ENCODE measurements at regions not wholly inside any gene's neighbourhood (a gene's known extent, or its start where the extent isn't known, plus 50 kb on each side); places are given as distances from the start of the nearest gene placed in this dataset.
"Not testable (repeated sequence)": the region's sequence is repeated elsewhere in the genome, so short reads cannot be mapped to it uniquely, and the experiment has no call there.

DNA sequence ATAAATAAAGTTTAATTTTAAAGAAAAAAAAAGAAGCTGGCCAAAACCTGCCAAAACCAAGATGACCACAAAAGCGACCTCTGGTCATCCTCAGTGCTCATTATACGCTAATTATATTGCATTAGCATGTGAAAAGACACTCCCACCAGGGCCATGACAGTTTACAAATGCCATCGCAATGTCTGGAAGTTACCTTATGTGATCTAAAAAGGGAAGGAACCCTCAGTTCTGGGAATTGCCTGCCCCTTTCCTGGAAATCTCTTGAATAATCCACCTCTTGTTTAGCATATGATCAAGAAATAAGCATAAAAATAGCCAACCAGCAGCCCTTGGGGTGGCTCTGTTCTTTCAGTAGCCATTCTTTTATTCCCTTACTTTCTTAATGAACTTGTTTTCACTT, 178.3 kb upstream of the MAP1B start:
- Histone ChIP-seq H3K79me2 (ENCODE audit: control insufficient read depth, insufficient read depth, low read length) (no peaks in the 10 kb centered on the region), H3K36me3 (ENCODE audit: control insufficient read depth, insufficient read depth, low read length) (no peaks in the 10 kb centered on the region), H3K4me2 (ENCODE audit: extremely low read depth, insufficient read depth, low read length) (no peak overlapping the region), H3K4me3 (replicated peaks in 1 of 4; ENCODE audit: control extremely low read depth in 1 of 4, insufficient read depth in 1 of 4, low read depth in 3 of 4, low read length in 4 of 4) (no peak overlapping the region), H3K9me3 (ENCODE audit: control insufficient read depth, insufficient read depth, low read depth, low read length) (no peaks in the 10 kb centered on the region), H3K27ac (ENCODE audit: insufficient read depth, low read length) (no peak overlapping the region), H3K4me1 (ENCODE audit: control insufficient read depth, extremely low read depth, insufficient read depth, low read length) (peaks cover 6% of the 10 kb centered on the region), H2AFZ (ENCODE audit: low read length) (no peak overlapping the region), H3K27me3 (ENCODE audit: control insufficient read depth, insufficient read depth, low read length) (no peaks in the 10 kb centered on the region), H4K20me1 (ENCODE audit: control insufficient read depth, extremely low read depth, insufficient read depth, low read length) (no peaks in the 10 kb centered on the region), H3K9ac (ENCODE audit: insufficient read depth, low read length) (no peak overlapping the region)
- no peak for TF ChIP-seq EZH2 (IDR thresholded peaks at IDR 0.05; ENCODE audit: low read length, missing control alignments)
- TF ChIP-seq, protein P1, sequence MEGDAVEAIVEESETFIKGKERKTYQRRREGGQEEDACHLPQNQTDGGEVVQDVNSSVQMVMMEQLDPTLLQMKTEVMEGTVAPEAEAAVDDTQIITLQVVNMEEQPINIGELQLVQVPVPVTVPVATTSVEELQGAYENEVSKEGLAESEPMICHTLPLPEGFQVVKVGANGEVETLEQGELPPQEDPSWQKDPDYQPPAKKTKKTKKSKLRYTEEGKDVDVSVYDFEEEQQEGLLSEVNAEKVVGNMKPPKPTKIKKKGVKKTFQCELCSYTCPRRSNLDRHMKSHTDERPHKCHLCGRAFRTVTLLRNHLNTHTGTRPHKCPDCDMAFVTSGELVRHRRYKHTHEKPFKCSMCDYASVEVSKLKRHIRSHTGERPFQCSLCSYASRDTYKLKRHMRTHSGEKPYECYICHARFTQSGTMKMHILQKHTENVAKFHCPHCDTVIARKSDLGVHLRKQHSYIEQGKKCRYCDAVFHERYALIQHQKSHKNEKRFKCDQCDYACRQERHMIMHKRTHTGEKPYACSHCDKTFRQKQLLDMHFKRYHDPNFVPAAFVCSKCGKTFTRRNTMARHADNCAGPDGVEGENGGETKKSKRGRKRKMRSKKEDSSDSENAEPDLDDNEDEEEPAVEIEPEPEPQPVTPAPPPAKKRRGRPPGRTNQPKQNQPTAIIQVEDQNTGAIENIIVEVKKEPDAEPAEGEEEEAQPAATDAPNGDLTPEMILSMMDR (conservative IDR thresholded peaks at IDR 0.05 in 1 of 2, IDR thresholded peaks at IDR 0.05 in 1 of 2; ENCODE audit: low read depth in 1 of 2, low read length in 2 of 2): no peak
- no peak for DNase-seq (ENCODE audit: low read depth in 2 of 2)

DNA sequence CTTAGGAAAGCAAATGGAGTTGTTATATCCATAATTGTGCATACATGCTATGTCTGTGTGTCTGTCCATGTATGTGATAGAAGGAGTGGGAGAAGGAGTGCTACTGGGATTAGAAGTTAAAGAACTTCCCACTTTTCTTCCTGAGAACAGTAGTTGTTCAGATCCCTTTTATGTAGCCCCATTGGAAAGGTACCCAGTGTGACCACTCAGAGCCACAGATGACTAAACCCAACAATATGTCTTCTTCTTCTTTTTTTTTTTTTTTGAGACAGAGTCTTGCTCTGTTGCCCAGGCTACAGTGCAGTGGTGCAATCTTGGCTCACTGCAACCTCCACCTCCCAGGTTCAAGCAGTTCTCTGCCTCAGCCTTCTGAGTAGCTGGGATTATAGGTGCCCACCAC, 176.7 kb upstream of the MAP1B start:
- H4K20me1 ChIP-seq (ENCODE audit: control insufficient read depth, extremely low read depth, insufficient read depth, low read length); H3K27ac ChIP-seq (ENCODE audit: insufficient read depth, low read length); H3K4me1 ChIP-seq (ENCODE audit: control insufficient read depth, extremely low read depth, insufficient read depth, low read length); H3K4me2 ChIP-seq (ENCODE audit: extremely low read depth, insufficient read depth, low read length); H3K9me3 ChIP-seq (ENCODE audit: control insufficient read depth, insufficient read depth, low read depth, low read length); H3K36me3 ChIP-seq (ENCODE audit: control insufficient read depth, insufficient read depth, low read length); H3K79me2 ChIP-seq (ENCODE audit: control insufficient read depth, insufficient read depth, low read length); DNase-seq (ENCODE audit: low read depth in 2 of 2); H3K4me3 ChIP-seq (replicated peaks in 1 of 4; ENCODE audit: control extremely low read depth in 1 of 4, insufficient read depth in 1 of 4, low read depth in 3 of 4, low read length in 4 of 4); H2AFZ ChIP-seq (ENCODE audit: low read length); H3K27me3 ChIP-seq (ENCODE audit: control insufficient read depth, insufficient read depth, low read length); H3K9ac ChIP-seq (ENCODE audit: insufficient read depth, low read length): not testable (repeated sequence)

DNA sequence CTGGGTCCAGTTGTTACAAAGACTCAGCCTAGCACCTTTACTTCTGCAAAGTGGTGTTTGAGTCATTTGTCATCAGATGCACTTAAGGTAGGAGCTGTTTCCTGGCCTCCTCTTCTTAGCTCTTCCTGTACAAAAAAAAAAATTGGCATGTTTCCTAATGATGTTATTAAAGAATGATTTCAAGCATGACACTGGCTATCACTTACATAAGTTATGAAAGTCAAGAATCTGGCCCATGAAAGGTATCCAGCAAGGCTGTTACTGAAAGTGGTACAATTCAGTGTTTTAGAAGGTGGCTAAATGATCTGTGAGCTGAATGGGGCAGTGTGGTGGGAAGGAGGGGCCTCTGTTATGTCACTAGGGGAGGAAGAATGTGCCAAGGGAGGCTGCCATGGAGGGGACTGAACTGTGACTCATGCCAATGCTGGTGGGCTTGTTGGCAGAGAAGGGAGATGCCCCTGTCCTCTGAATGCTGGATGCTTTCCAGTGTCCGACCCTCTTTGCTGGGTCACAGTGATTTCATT, 175.1 kb upstream of the MAP1B start:
- TF ChIP-seq, protein P1 (conservative IDR thresholded peaks at IDR 0.05 in 1 of 2, IDR thresholded peaks at IDR 0.05 in 1 of 2; ENCODE audit: low read depth in 1 of 2, low read length in 2 of 2): no peak
- no peak for TF ChIP-seq EZH2 (IDR thresholded peaks at IDR 0.05; ENCODE audit: low read length, missing control alignments)
- peak in 1 of 2 donors; percentile 57 for DNase-seq (ENCODE audit: low read depth in 2 of 2)
- H3K9ac ChIP-seq (ENCODE audit: insufficient read depth, low read length): no peak overlapping the region
- no peaks in the 10 kb centered on the region for H4K20me1 ChIP-seq (ENCODE audit: control insufficient read depth, extremely low read depth, insufficient read depth, low read length)
- H3K4me2 ChIP-seq (ENCODE audit: extremely low read depth, insufficient read depth, low read length): no peak overlapping the region
- no peak overlapping the region for H3K4me3 ChIP-seq (replicated peaks in 1 of 4; ENCODE audit: control extremely low read depth in 1 of 4, insufficient read depth in 1 of 4, low read depth in 3 of 4, low read length in 4 of 4)
- H3K4me1 ChIP-seq (ENCODE audit: control insufficient read depth, extremely low read depth, insufficient read depth, low read length): peaks cover 4% of the 10 kb centered on the region
- no peaks in the 10 kb centered on the region for H3K36me3 ChIP-seq (ENCODE audit: control insufficient read depth, insufficient read depth, low read length)
- H3K27ac ChIP-seq (ENCODE audit: insufficient read depth, low read length): no peak overlapping the region
- H3K27me3 ChIP-seq (ENCODE audit: control insufficient read depth, insufficient read depth, low read length): peaks cover 3% of the 10 kb centered on the region
- H2AFZ ChIP-seq (ENCODE audit: low read length): no peak overlapping the region
- H3K79me2 ChIP-seq (ENCODE audit: control insufficient read depth, insufficient read depth, low read length): no peaks in the 10 kb centered on the region
- no peaks in the 10 kb centered on the region for H3K9me3 ChIP-seq (ENCODE audit: control insufficient read depth, insufficient read depth, low read depth, low read length)
